SK-N-SH treated with all-trans-retinoic acid at 6 μM for 48 hours (cell line): ENCODE measurements at regions not wholly inside any gene's neighbourhood (a gene's known extent, or its start where the extent isn't known, plus 50 kb on each side); places are given as distances from the start of the nearest gene placed in this dataset.

Source experiments
- BACH2 ChIP-seq: fragments of 250-450 bp; sonication (Bioruptor Pico); IDR thresholded peaks from 2 replicates; pipeline ENCODE4 v1.9.0; 2021; ENCODE audit warnings: mild to moderate bottlenecking, borderline replicate concordance
- OSR1 ChIP-seq: fragments of 250-450 bp; sonication (Bioruptor Pico); IDR thresholded peaks from 2 replicates; pipeline ENCODE4 v1.8.0; 2022; ENCODE audit warnings: moderate library complexity, mild to moderate bottlenecking, inconsistent platforms
- ZNF8 ChIP-seq: fragments of 450-650 bp; formaldehyde crosslinking; IDR thresholded peaks from 2 replicates; pipeline ENCODE4 v1.5.0; 2020; ENCODE audit warnings: mild to moderate bottlenecking, moderate library complexity
- TF ChIP-seq, protein P1 (sequence below): fragments of 250-450 bp; sonication (Bioruptor Pico); IDR thresholded peaks from 2 replicates; pipeline ENCODE4 v1.8.0; 2020; ENCODE audit warnings: mild to moderate bottlenecking, moderate library complexity, borderline replicate concordance
- TF ChIP-seq, protein P2 (sequence below): fragments of 250-450 bp; sonication (Bioruptor Pico); IDR thresholded peaks from 2 replicates; pipeline ENCODE4 v1.5.0; 2020; ENCODE audit warnings: mild to moderate bottlenecking, moderate library complexity
- TF ChIP-seq, protein P3 (sequence below): fragments of 250-450 bp; sonication (Bioruptor Pico); IDR thresholded peaks from 2 replicates; pipeline ENCODE4 v1.5.1; 2021; ENCODE audit warnings: mild to moderate bottlenecking, moderate library complexity

DNA sequence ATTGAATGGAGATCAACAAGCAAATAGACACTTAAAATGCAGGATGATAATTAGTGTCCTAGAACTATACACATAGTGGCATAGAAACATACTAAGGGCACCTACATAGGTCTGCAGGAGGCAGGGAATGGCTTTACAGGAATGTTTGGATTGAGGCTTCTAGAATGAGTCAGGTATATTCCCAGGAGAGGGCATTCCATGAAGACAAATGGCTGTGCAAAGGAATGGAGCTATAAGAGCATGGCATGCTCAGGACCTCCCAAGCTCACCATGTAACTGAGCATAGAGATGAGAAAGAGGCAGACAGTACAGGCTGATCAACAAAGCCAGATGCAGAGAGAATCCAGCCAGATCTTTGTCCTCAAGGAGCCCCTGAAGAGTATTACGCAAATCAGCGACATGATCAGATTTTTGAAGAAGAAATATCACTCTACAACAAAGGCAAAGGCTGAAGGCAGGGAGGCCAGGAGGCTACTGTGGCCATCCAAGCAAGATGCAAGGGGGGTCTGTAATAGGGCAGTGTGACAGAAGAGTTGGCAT, 211.1 kb upstream of the MTNR1B start:
- TF ChIP-seq, protein P1, sequence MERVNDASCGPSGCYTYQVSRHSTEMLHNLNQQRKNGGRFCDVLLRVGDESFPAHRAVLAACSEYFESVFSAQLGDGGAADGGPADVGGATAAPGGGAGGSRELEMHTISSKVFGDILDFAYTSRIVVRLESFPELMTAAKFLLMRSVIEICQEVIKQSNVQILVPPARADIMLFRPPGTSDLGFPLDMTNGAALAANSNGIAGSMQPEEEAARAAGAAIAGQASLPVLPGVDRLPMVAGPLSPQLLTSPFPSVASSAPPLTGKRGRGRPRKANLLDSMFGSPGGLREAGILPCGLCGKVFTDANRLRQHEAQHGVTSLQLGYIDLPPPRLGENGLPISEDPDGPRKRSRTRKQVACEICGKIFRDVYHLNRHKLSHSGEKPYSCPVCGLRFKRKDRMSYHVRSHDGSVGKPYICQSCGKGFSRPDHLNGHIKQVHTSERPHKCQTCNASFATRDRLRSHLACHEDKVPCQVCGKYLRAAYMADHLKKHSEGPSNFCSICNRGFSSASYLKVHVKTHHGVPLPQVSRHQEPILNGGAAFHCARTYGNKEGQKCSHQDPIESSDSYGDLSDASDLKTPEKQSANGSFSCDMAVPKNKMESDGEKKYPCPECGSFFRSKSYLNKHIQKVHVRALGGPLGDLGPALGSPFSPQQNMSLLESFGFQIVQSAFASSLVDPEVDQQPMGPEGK (CRISPR knock-in tag), result no peak
- TF ChIP-seq BACH2 (CRISPR knock-in tag) (no peak), ZNF8 (no peak), OSR1 (no peak)
- TF ChIP-seq, protein P2, sequence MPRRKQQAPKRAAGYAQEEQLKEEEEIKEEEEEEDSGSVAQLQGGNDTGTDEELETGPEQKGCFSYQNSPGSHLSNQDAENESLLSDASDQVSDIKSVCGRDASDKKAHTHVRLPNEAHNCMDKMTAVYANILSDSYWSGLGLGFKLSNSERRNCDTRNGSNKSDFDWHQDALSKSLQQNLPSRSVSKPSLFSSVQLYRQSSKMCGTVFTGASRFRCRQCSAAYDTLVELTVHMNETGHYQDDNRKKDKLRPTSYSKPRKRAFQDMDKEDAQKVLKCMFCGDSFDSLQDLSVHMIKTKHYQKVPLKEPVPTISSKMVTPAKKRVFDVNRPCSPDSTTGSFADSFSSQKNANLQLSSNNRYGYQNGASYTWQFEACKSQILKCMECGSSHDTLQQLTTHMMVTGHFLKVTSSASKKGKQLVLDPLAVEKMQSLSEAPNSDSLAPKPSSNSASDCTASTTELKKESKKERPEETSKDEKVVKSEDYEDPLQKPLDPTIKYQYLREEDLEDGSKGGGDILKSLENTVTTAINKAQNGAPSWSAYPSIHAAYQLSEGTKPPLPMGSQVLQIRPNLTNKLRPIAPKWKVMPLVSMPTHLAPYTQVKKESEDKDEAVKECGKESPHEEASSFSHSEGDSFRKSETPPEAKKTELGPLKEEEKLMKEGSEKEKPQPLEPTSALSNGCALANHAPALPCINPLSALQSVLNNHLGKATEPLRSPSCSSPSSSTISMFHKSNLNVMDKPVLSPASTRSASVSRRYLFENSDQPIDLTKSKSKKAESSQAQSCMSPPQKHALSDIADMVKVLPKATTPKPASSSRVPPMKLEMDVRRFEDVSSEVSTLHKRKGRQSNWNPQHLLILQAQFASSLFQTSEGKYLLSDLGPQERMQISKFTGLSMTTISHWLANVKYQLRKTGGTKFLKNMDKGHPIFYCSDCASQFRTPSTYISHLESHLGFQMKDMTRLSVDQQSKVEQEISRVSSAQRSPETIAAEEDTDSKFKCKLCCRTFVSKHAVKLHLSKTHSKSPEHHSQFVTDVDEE (CRISPR knock-in tag), result no peak
- TF ChIP-seq, protein P3, sequence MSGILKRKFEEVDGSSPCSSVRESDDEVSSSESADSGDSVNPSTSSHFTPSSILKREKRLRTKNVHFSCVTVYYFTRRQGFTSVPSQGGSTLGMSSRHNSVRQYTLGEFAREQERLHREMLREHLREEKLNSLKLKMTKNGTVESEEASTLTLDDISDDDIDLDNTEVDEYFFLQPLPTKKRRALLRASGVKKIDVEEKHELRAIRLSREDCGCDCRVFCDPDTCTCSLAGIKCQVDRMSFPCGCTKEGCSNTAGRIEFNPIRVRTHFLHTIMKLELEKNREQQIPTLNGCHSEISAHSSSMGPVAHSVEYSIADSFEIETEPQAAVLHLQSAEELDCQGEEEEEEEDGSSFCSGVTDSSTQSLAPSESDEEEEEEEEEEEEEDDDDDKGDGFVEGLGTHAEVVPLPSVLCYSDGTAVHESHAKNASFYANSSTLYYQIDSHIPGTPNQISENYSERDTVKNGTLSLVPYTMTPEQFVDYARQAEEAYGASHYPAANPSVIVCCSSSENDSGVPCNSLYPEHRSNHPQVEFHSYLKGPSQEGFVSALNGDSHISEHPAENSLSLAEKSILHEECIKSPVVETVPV, result no peak
